IPS DF 19.7 (cell line): ENCODE measurements at regions not wholly inside any gene's neighbourhood (a gene's known extent, or its start where the extent isn't known, plus 50 kb on each side); places are given as distances from the start of the nearest gene placed in this dataset.

ENCODE experiments used
- DNase-seq: peaks from one replicate; pipeline ENCODE4 v3.0.0-alpha.2; 2013; ENCODE audit warnings: low read depth, low spot score

GRCh38 chr1:234975941-234976860 lies 152.4 kb downstream of the TOMM20 start:
- no peak for DNase-seq

- no peak for DNase-seq
These were observed 153.3 kb downstream of the TOMM20 start for GRCh38 chr1:234975122-234975940.

DNA sequence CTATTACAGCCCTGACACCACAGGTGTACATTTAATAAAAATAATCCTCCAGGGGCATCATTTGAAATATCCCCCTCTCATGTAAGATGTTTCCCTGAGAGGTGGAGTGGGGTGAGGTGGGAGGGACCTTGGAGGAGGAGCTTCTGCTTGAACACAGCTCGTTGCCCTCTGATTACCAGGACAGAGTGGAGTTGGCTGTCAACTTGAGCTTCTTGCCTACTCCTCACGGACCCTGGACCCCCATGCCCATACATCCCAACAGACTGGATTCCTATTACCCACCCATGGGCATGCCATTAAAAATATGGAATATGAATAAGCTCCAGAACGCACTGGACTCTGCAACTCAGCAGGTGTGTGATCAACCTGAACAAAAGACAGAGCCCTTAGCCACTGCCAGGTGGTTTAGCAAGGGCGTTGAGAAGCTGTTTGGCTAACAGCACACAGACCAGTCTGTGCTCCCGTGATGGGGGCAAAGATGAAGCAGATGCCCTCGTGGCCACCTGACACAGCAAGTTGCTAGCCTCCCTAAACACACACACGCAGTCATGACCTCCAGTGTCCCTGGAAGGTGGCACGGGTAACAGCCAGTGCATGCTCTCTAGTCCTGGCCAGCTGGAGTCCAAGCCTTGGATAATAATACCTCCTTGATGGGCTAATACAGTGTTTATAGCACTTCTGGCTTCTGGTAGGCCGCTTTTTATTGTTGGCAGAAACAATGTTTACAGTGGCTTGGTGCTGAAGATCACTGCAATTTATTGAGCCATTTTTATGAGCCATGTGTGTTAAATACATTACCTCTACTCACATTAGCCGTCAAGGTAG lies 155.0 kb downstream of the TOMM20 start:
- no peak for DNase-seq

GRCh38 chr1:234972411-234973191 lies 156.0 kb downstream of the TOMM20 start:
- no peak for DNase-seq

GRCh38 chr1:234971586-234972297 lies 156.9 kb downstream of the TOMM20 start:
- DNase-seq = no peak

- DNase-seq = peak; percentile 86
These were observed 157.7 kb downstream of the TOMM20 start for GRCh38 chr1:234970731-234971476.

- DNase-seq = no peak
These were observed 158.3 kb downstream of the TOMM20 start for GRCh38 chr1:234970401-234970730.

DNA sequence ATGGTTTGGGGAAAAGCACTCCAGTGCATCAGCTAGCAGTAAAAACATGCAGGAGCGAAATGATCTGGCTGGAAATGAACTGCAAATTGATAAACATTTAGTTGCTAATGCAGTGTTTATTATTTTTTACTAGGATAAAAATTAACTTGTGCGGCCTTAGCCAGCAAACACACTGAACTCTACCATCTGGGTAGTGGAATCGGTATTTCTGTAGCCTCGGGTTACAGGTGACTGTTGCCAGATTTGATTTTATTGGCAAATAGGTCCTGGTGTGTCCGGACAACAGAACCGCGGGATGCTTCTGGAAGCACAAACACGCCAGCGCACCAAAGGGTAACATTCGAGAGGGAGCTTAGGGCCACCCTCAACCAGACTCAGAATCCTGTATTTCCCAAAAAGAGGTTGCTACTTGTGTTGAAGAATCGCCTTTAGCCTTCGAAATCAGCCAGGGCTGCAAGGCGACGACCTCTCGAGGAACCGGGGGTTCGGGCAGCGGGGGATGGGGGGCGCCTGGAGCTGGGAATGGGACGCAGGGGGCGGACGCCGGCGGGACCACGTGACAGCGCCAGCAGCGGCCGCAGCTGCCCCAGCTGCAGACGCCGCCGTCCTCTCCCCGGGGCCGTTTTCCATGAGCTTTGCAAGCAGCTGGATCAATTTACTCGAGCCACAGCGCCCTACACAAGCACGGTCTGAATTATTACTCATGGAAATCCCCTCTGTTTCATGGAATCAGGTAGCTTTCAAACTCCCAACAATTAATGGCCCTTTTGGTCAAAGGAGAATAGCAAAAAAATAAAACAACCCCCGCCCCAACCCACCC lies 158.8 kb downstream of the TOMM20 start:
- no peak for DNase-seq

DNA sequence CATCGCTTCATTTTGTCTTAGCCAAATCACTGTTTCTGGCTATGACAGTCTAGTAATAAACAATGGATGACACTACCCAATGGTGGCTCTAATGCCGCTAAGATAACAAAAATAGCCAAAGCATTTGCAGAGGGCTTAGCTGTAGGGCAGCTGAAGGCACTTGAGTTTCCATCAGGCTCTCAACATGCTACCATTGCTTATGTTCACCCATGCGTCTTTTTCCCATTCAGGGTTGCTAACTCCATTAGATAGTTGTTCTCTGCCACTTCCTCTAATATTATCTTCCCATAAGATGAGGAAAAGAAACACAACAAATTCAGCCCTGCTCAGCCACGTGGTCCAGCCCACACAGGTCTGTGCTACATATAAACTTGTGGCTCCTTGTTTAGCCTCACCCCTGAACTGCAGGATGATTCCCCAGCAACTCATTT lies 159.6 kb downstream of the TOMM20 start:
- DNase-seq = no peak

- no peak for DNase-seq
These were observed 160.2 kb downstream of the TOMM20 start for GRCh38 chr1:234968451-234968850.

DNA sequence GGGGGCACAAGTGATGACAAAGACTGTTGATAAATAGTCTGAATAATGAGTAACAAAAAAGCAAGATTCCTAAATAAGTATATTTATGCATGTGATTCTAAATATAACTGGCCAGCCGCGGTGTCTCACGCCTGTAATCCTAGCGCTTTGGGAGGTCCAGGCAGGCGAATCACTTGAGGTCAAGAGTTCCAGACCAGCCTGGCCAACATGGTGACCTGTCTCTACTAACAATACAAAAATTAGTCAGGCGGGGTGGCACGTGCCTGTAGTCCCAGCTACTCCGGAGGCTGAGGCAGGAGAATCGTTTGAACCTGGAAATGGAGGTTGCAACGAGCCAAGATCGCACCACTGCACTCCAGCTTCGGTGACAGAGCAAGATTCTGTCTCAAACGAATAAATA lies 161.5 kb downstream of the TOMM20 start:
- no peak for DNase-seq

GRCh38 chr1:234965111-234965510 lies 163.5 kb downstream of the TOMM20 start:
- no peak for DNase-seq

- DNase-seq = no peak
These were observed 164.5 kb downstream of the TOMM20 start for GRCh38 chr1:234963904-234964702.

- no peak for DNase-seq
These were observed 165.3 kb downstream of the TOMM20 start for GRCh38 chr1:234963180-234963903.

GRCh38 chr1:234962340-234962989 lies 166.2 kb downstream of the TOMM20 start:
- no peak for DNase-seq

GRCh38 chr1:234961456-234962339 lies 166.9 kb downstream of the TOMM20 start:
- DNase-seq = no peak
